Mesenchymal stem cell (in vitro differentiated cells and primary cell): ENCODE measurements at regions not wholly inside any gene's neighbourhood (a gene's known extent, or its start where the extent isn't known, plus 50 kb on each side); places are given as distances from the start of the nearest gene placed in this dataset.

ENCODE experiments used
- DNase-seq: peaks from one replicate; pipeline ENCODE4 v3.0.0-alpha.2; 2013
- H2AFZ ChIP-seq: one replicate; pipeline ENCODE4 v1.6.1; 2013; ENCODE audit warnings: low read depth, mild to moderate bottlenecking, control low read depth, inconsistent platforms, low read length, moderate library complexity
- H2AK5ac ChIP-seq: 2 replicates; pipeline ENCODE4 v1.6.1; 2013; ENCODE audit warnings: low read length, moderate library complexity, mild to moderate bottlenecking, inconsistent platforms; ENCODE audit not compliant: severe bottlenecking
- H2BK120ac ChIP-seq: one replicate; pipeline ENCODE4 v1.6.1; 2013; ENCODE audit warnings: low read depth, mild to moderate bottlenecking, inconsistent platforms, low read length, moderate library complexity
- H2BK12ac ChIP-seq, 2 experiments: one replicate each; pipeline ENCODE4 v1.6.1; 2013; ENCODE audit warnings: inconsistent platforms in 2 of 2, low read length in 2 of 2, mild to moderate bottlenecking in 2 of 2, moderate library complexity in 2 of 2, control low read depth in 1 of 2
- H2BK15ac ChIP-seq: one replicate; pipeline ENCODE4 v1.6.1; 2013; ENCODE audit warnings: mild to moderate bottlenecking, low read depth, inconsistent platforms; ENCODE audit not compliant: poor library complexity, severe bottlenecking
- H2BK5ac ChIP-seq: 2 replicates; pipeline ENCODE4 v1.6.1; 2013; ENCODE audit warnings: low read depth, mild to moderate bottlenecking, low read length, control low read depth, inconsistent platforms; ENCODE audit not compliant: poor library complexity, severe bottlenecking
- H3K14ac ChIP-seq, 2 experiments: one replicate each; pipeline ENCODE4 v1.6.1; 2013; ENCODE audit warnings: inconsistent platforms in 2 of 2, low read length in 2 of 2, control low read depth in 1 of 2, mild to moderate bottlenecking in 1 of 2, moderate library complexity in 1 of 2
- H3K18ac ChIP-seq, 2 experiments: one replicate each; pipeline ENCODE4 v1.6.1; 2013; ENCODE audit warnings: inconsistent platforms in 2 of 2, low read length in 2 of 2, control low read depth in 1 of 2, low read depth in 1 of 2, mild to moderate bottlenecking in 1 of 2
- H3K23ac ChIP-seq, 2 experiments: one replicate each; pipeline ENCODE4 v1.6.1; 2013; ENCODE audit warnings: inconsistent platforms in 2 of 2, low read length in 2 of 2, mild to moderate bottlenecking in 2 of 2, moderate library complexity in 2 of 2, control low read depth in 1 of 2
- H3K27ac ChIP-seq: 2 replicates; pipeline ENCODE4 v1.5.1; 2013; ENCODE audit warnings: mild to moderate bottlenecking, moderate library complexity, low read length, control low read depth, inconsistent platforms; ENCODE audit not compliant: poor library complexity, severe bottlenecking
- H3K27me3 ChIP-seq, 2 experiments: 2 replicates each; pipeline versions ENCODE4 v1.6.1 to v1.7.0; 2013; ENCODE audit warnings: low read length in 2 of 2, mild to moderate bottlenecking in 2 of 2, moderate library complexity in 2 of 2, control low read depth in 1 of 2, inconsistent platforms in 1 of 2; ENCODE audit not compliant: control insufficient read depth in 1 of 2, insufficient read depth in 1 of 2
- H3K36me3 ChIP-seq, 2 experiments: 2 replicates each; pipeline versions ENCODE4 v1.6.1 to v1.7.0; 2013; ENCODE audit warnings: low read length in 2 of 2, control low read depth in 1 of 2, inconsistent platforms in 1 of 2, low read depth in 1 of 2, mild to moderate bottlenecking in 1 of 2; ENCODE audit not compliant: insufficient read depth in 2 of 2, control insufficient read depth in 1 of 2
- H3K4ac ChIP-seq, 2 experiments: one replicate each; pipeline ENCODE4 v1.6.1; 2013; ENCODE audit warnings: inconsistent platforms in 2 of 2, low read length in 2 of 2, mild to moderate bottlenecking in 2 of 2, moderate library complexity in 2 of 2, control low read depth in 1 of 2, low read depth in 1 of 2
- H3K4me1 ChIP-seq: 2 replicates; pipeline ENCODE4 v1.6.1; 2013; ENCODE audit warnings: low read depth, low read length, control low read depth; ENCODE audit not compliant: control insufficient read depth, insufficient read depth
- H3K4me2 ChIP-seq: 2 replicates; pipeline ENCODE4 v1.6.1; 2013; ENCODE audit warnings: low read length, mild to moderate bottlenecking, inconsistent platforms; ENCODE audit not compliant: poor library complexity, severe bottlenecking
- H3K4me3 ChIP-seq, 2 experiments: 2 replicates each; pipeline versions ENCODE4 v1.5.1 to v1.7.0; 2013; ENCODE audit warnings: low read length in 2 of 2, mild to moderate bottlenecking in 2 of 2, control low read depth in 1 of 2, low read depth in 1 of 2; ENCODE audit not compliant: insufficient read depth in 1 of 2
- H3K79me1 ChIP-seq: replicated peaks from 2 replicates; pipeline ENCODE4 v1.6.1; 2013; ENCODE audit warnings: mild to moderate bottlenecking, control low read depth, low read length, inconsistent platforms; ENCODE audit not compliant: poor library complexity, severe bottlenecking
- H3K9ac ChIP-seq: 2 replicates; pipeline ENCODE4 v1.7.0; 2013; ENCODE audit warnings: mild to moderate bottlenecking, low read length, moderate library complexity
- H3K9me3 ChIP-seq: 2 replicates; pipeline ENCODE4 v1.7.0; 2013; ENCODE audit warnings: mild to moderate bottlenecking, low read length; ENCODE audit not compliant: control insufficient read depth
- H4K8ac ChIP-seq: one replicate; pipeline ENCODE4 v1.6.1; 2013; ENCODE audit warnings: inconsistent platforms, mild to moderate bottlenecking, low read length, moderate library complexity
- H4K91ac ChIP-seq: one replicate; pipeline ENCODE4 v1.6.1; 2013; ENCODE audit warnings: mild to moderate bottlenecking, low read length, inconsistent platforms
- WGBS: methylation state at CpG from one replicate; pipeline ENCODE4 v1.1.7; 2013; ENCODE audit warnings: mixed read lengths; 5-methylcytosine and 5-hydroxymethylcytosine counted together

DNA sequence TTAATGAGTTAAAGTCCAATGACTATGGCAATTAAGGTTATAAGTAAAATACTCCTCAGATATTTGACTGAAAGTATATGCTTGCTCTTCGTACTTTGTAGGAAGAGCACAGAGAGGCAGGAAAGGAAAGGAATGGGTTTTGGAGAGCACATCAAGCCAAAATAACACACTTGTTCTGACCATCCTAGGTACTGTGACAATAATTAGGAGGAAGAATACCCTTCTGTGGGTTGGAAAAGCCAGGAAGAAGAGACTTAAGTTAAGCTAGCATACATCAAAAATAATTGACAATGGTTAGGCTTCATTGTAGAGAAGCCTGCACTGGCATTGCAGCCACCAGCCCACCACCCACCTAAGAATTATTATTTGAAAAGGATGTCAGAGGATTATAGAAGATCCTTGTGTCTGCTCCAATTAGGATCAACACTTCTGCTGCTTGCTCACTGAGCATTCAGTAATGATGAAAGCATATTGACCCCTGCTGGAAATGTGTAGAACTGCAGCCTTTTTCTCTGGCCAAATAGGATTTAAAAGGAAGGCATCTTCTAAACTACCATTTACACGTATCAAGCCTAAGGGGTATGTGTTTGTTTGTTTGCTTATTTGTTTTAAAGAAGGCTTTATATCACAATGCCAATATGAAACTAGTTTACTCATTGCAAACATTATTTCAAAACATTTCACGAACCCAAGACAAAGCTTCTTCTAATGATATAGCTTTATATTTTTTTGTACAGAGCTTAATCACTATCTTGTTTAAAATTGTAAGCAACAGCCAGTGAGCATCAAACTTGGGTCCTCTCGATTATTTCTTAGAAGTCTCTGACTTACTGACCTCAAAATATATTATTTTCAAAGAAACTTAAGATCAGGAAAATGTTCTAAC lies 286.2 kb upstream of the TET2 start:
- no peaks in the 10 kb centered on the region for H3K79me1 ChIP-seq
- no peak overlapping the region for H3K4ac ChIP-seq
- H3K36me3 ChIP-seq, result no peaks in the 10 kb centered on the region
- H3K4me2 ChIP-seq, result no peak overlapping the region
- peak; percentile 78 for DNase-seq
- WGBS, result no CpG with 5 or more reads among the region's 4 CpGs
- no peaks in the 10 kb centered on the region for H3K4me1 ChIP-seq
- H3K27ac ChIP-seq, result no peak overlapping the region
- H3K18ac ChIP-seq, result no peak overlapping the region
- no peak overlapping the region for H2BK5ac ChIP-seq
- no peak overlapping the region for H2BK12ac ChIP-seq
- H3K27me3 ChIP-seq, result peaks cover 3 to 5% of the 10 kb centered on the region in 2 experiments
- H3K9ac ChIP-seq, result no peak overlapping the region
- H2AK5ac ChIP-seq, result no peak overlapping the region
- H4K8ac ChIP-seq, result no peak overlapping the region
- H4K91ac ChIP-seq, result no peak overlapping the region
- no peak overlapping the region for H3K14ac ChIP-seq
- H3K9me3 ChIP-seq, result no peaks in the 10 kb centered on the region
- H2BK120ac ChIP-seq, result no peak overlapping the region
- H2AFZ ChIP-seq, result no peak overlapping the region
- no peak overlapping the region for H2BK15ac ChIP-seq
- H3K4me3 ChIP-seq, result no peak overlapping the region
- no peak overlapping the region for H3K23ac ChIP-seq

DNA sequence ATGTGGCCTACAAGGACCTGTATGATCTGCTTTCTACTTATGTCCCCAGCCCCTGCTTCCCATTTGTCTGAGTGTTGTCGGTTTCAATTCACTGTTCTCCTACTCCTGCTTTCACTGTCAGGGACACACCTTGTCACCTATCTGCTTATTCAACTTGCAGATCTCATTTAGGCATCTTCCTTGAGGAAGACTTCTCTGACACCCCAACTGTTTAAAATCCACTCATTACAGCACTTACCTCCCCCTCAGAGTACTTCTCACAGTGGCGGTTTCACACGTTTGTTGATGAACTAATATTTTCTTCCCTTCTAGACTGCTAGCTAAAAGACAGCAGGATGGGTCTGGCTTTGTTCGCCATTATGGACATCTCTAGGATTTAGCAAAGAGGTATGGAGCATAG lies 279.9 kb upstream of the TET2 start:
- no peak overlapping the region for H2AFZ ChIP-seq
- H2AK5ac ChIP-seq, result no peak overlapping the region
- no peak overlapping the region for H3K4ac ChIP-seq
- 96% methylated on average over 3 of the region's 4 CpGs for WGBS
- no peak overlapping the region for H3K18ac ChIP-seq
- no peak overlapping the region for H3K23ac ChIP-seq
- H3K14ac ChIP-seq, result no peak overlapping the region
- H3K27me3 ChIP-seq, result no peaks in the 10 kb centered on the region
- H4K91ac ChIP-seq, result no peak overlapping the region
- no peak overlapping the region for H4K8ac ChIP-seq
- no peak overlapping the region for H2BK12ac ChIP-seq
- no peaks in the 10 kb centered on the region for H3K4me1 ChIP-seq
- no peak overlapping the region for H3K9ac ChIP-seq
- no peak for DNase-seq
- no peaks in the 10 kb centered on the region for H3K79me1 ChIP-seq
- H3K9me3 ChIP-seq, result no peaks in the 10 kb centered on the region
- no peak overlapping the region for H2BK15ac ChIP-seq
- H3K4me2 ChIP-seq, result no peak overlapping the region
- H2BK5ac ChIP-seq, result no peak overlapping the region
- H3K27ac ChIP-seq, result no peak overlapping the region
- H3K4me3 ChIP-seq, result no peak overlapping the region
- no peaks in the 10 kb centered on the region for H3K36me3 ChIP-seq
- no peak overlapping the region for H2BK120ac ChIP-seq

DNA sequence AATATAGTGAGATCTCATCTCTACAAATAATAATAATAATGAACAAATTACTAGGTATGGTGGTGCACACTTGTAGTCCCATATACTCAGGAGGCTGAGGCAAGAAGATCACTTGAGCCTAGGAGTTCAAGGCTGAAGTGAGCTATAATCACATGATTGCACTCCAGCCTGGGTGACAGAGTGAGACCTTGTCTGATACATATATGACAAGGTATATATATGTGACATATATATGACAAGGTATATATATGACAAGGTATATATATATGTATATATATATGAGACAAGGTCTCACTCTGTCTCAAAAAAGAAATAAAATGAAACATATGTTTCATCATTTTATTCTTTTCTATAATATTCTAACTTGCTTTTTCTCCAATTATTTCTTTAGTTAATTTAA lies 278.1 kb upstream of the TET2 start:
- no peak for DNase-seq
- Histone ChIP-seq H3K4me3 (no peak overlapping the region), H2AFZ (no peak overlapping the region), H3K27me3 (no peaks in the 10 kb centered on the region), H3K23ac (no peak overlapping the region), H2BK12ac (no peak overlapping the region), H3K27ac (no peak overlapping the region), H3K79me1 (no peaks in the 10 kb centered on the region), H4K8ac (no peak overlapping the region), H2BK5ac (no peak overlapping the region), H2AK5ac (no peak overlapping the region), H4K91ac (no peak overlapping the region), H3K36me3 (no peaks in the 10 kb centered on the region), H3K4me2 (no peak overlapping the region), H3K4me1 (no peaks in the 10 kb centered on the region), H3K18ac (no peak overlapping the region), H2BK120ac (no peak overlapping the region), H3K9ac (no peak overlapping the region), H3K9me3 (no peaks in the 10 kb centered on the region), H2BK15ac (no peak overlapping the region), H3K4ac (no peak overlapping the region), H3K14ac (no peak overlapping the region)

DNA sequence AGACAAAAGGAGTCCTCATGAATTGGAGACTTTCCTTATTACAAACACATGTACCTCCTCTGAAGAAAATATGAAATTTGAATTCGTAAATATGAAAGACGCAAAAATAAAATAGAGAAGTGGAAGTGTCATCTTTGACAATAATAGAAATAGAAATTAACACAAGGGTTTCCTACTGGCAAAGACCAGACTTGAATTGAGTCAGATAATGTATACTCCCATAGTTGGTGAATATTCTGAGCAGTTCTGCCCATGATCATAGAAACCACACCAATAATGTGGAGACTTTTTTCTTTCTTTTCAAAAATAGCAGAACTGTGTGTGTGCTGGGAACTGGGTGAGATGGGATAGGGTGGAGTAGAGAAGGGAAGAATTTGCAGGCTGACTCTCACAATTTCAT lies 277.7 kb upstream of the TET2 start:
- H3K18ac ChIP-seq, result no peak overlapping the region
- H3K23ac ChIP-seq, result no peak overlapping the region
- no CpG with 5 or more reads among the region's 2 CpGs for WGBS
- no peak overlapping the region for H2AK5ac ChIP-seq
- no peak overlapping the region for H3K14ac ChIP-seq
- no peak overlapping the region for H2BK120ac ChIP-seq
- H3K9me3 ChIP-seq, result no peaks in the 10 kb centered on the region
- H2BK15ac ChIP-seq, result no peak overlapping the region
- no peaks in the 10 kb centered on the region for H3K79me1 ChIP-seq
- no peak overlapping the region for H3K9ac ChIP-seq
- no peak overlapping the region for H3K4me3 ChIP-seq
- no peaks in the 10 kb centered on the region for H3K36me3 ChIP-seq
- H3K4me1 ChIP-seq, result no peaks in the 10 kb centered on the region
- DNase-seq, result no peak
- no peak overlapping the region for H4K91ac ChIP-seq
- no peak overlapping the region for H2BK12ac ChIP-seq
- H4K8ac ChIP-seq, result no peak overlapping the region
- no peak overlapping the region for H3K27ac ChIP-seq
- H3K27me3 ChIP-seq, result no peaks in the 10 kb centered on the region
- H3K4me2 ChIP-seq, result no peak overlapping the region
- H3K4ac ChIP-seq, result no peak overlapping the region
- H2BK5ac ChIP-seq, result no peak overlapping the region
- no peak overlapping the region for H2AFZ ChIP-seq
